ENCODE measurements at regions not wholly inside any gene's neighbourhood (a gene's known extent, or its start where the extent isn't known, plus 50 kb on each side); places are given as distances from the start of the nearest gene placed in this dataset.

DNA sequence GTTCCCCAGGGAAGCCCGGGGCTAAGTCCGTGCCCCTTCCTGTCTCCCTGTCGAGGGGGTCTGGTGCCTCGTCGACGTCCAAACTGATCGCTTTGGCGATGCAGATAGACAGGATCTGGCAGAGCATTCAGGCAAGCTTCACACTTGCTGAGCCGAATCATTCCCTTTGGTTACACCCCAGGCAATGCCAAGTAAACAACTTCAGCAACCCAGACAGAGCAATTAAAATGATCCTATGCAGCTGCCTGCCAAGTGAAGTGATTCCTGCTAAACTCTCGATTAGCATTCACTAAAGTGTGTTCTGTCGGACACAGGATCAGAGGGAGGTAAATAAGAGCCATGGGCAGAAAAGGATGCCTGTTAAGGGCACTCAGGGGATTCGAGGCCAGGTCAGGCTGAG, 108.2 kb upstream of the RAB12 start:
- TF ChIP-seq, protein P1, sequence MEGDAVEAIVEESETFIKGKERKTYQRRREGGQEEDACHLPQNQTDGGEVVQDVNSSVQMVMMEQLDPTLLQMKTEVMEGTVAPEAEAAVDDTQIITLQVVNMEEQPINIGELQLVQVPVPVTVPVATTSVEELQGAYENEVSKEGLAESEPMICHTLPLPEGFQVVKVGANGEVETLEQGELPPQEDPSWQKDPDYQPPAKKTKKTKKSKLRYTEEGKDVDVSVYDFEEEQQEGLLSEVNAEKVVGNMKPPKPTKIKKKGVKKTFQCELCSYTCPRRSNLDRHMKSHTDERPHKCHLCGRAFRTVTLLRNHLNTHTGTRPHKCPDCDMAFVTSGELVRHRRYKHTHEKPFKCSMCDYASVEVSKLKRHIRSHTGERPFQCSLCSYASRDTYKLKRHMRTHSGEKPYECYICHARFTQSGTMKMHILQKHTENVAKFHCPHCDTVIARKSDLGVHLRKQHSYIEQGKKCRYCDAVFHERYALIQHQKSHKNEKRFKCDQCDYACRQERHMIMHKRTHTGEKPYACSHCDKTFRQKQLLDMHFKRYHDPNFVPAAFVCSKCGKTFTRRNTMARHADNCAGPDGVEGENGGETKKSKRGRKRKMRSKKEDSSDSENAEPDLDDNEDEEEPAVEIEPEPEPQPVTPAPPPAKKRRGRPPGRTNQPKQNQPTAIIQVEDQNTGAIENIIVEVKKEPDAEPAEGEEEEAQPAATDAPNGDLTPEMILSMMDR (IDR thresholded peaks at IDR 0.05; ENCODE audit: insufficient read depth, low read depth, low read length), result no peak
- TF ChIP-seq EZH2 (IDR thresholded peaks at IDR 0.05; ENCODE audit: insufficient read depth, low read length), result no peak
